Nephron progenitor cell (in vitro differentiated cells): ENCODE measurements at regions not wholly inside any gene's neighbourhood (a gene's known extent, or its start where the extent isn't known, plus 50 kb on each side); places are given as distances from the start of the nearest gene placed in this dataset.

Experiments used
- DNase-seq: peaks from one replicate; pipeline ENCODE4 v3.0.0; 2021
- H3K27ac Mint-ChIP-seq: 2 replicates; pipeline ENCODE4 v1.8.0; 2021; ENCODE audit warnings: mild to moderate bottlenecking, moderate library complexity, mixed read lengths
- H3K27me3 Mint-ChIP-seq: 2 replicates; pipeline ENCODE4 v1.8.0; 2021; ENCODE audit warnings: mild to moderate bottlenecking, low read depth, mixed read lengths; ENCODE audit not compliant: poor library complexity
- H3K36me3 Mint-ChIP-seq: 2 replicates; pipeline ENCODE4 v1.8.0; 2021; ENCODE audit warnings: low read depth, mixed read lengths
- H3K4me1 Mint-ChIP-seq: 2 replicates; pipeline ENCODE4 v1.8.0; 2021; ENCODE audit warnings: mixed read lengths
- H3K4me3 Mint-ChIP-seq: 2 replicates; pipeline ENCODE4 v1.8.0; 2021; ENCODE audit warnings: mild to moderate bottlenecking, moderate library complexity, mixed read lengths
- H3K9me3 Mint-ChIP-seq: 2 replicates; pipeline ENCODE4 v1.8.0; 2021; ENCODE audit warnings: mild to moderate bottlenecking, moderate library complexity, mixed read lengths
- CTCF ChIP-seq: fragments of 200-600 bp; sonication (generic); IDR thresholded peaks from 2 replicates; pipeline ENCODE4 v1.5.0; 2021; ENCODE audit warnings: antibody characterized with exemption

- H3K4me1 Mint-ChIP-seq = no peaks in the 10 kb centered on the region
- H3K27me3 Mint-ChIP-seq = no peaks in the 10 kb centered on the region
- no peaks in the 10 kb centered on the region for H3K9me3 Mint-ChIP-seq
- no peak overlapping the region for H3K27ac Mint-ChIP-seq
- TF ChIP-seq CTCF = no peak
- no peaks in the 10 kb centered on the region for H3K36me3 Mint-ChIP-seq
- no peak overlapping the region for H3K4me3 Mint-ChIP-seq
- no peak for DNase-seq
Observed at GRCh38 chr5:109964136-109964535, 274.4 kb downstream of the MAN2A1 start.

- Mint-ChIP-seq H3K27me3 (no peaks in the 10 kb centered on the region), H3K27ac (no peak overlapping the region), H3K4me1 (no peaks in the 10 kb centered on the region), H3K36me3 (no peaks in the 10 kb centered on the region), H3K9me3 (no peaks in the 10 kb centered on the region), H3K4me3 (no peak overlapping the region)
- no peak for TF ChIP-seq CTCF
- DNase-seq = no peak
Observed at GRCh38 chr5:109965634-109966033, 275.9 kb downstream of the MAN2A1 start.

- H3K36me3 Mint-ChIP-seq = no peaks in the 10 kb centered on the region
- no peak for TF ChIP-seq CTCF
- H3K27me3 Mint-ChIP-seq = no peaks in the 10 kb centered on the region
- no peaks in the 10 kb centered on the region for H3K9me3 Mint-ChIP-seq
- DNase-seq = no peak
- no peak overlapping the region for H3K27ac Mint-ChIP-seq
- no peaks in the 10 kb centered on the region for H3K4me1 Mint-ChIP-seq
- H3K4me3 Mint-ChIP-seq = no peak overlapping the region
Observed at GRCh38 chr5:109971968-109972367, 282.2 kb downstream of the MAN2A1 start.

- no peak overlapping the region for H3K4me3 Mint-ChIP-seq
- H3K4me1 Mint-ChIP-seq = no peaks in the 10 kb centered on the region
- H3K27me3 Mint-ChIP-seq = no peaks in the 10 kb centered on the region
- TF ChIP-seq CTCF = no peak
- DNase-seq = no peak
- no peaks in the 10 kb centered on the region for H3K9me3 Mint-ChIP-seq
- no peaks in the 10 kb centered on the region for H3K36me3 Mint-ChIP-seq
- no peak overlapping the region for H3K27ac Mint-ChIP-seq
Observed at GRCh38 chr5:109981979-109982378, 292.3 kb downstream of the MAN2A1 start.

- no peaks in the 10 kb centered on the region for H3K4me1 Mint-ChIP-seq
- H3K36me3 Mint-ChIP-seq = no peaks in the 10 kb centered on the region
- H3K27me3 Mint-ChIP-seq = no peaks in the 10 kb centered on the region
- H3K4me3 Mint-ChIP-seq = no peak overlapping the region
- H3K9me3 Mint-ChIP-seq = no peaks in the 10 kb centered on the region
- H3K27ac Mint-ChIP-seq = no peak overlapping the region
- DNase-seq = no peak
- no peak for TF ChIP-seq CTCF
Observed at GRCh38 chr5:109982966-109983534, 293.3 kb downstream of the MAN2A1 start.

GRCh38 chr5:109986726-109987125 lies 297.0 kb downstream of the MAN2A1 start:
- no peak overlapping the region for H3K4me3 Mint-ChIP-seq
- H3K36me3 Mint-ChIP-seq = no peaks in the 10 kb centered on the region
- H3K27ac Mint-ChIP-seq = no peak overlapping the region
- no peaks in the 10 kb centered on the region for H3K27me3 Mint-ChIP-seq
- DNase-seq = no peak
- no peaks in the 10 kb centered on the region for H3K9me3 Mint-ChIP-seq
- no peaks in the 10 kb centered on the region for H3K4me1 Mint-ChIP-seq
- TF ChIP-seq CTCF = no peak
